CD4-positive, alpha-beta T cell treated with Interleukin-21 for 1 hour (primary cell): ENCODE measurements at regions not wholly inside any gene's neighbourhood (a gene's known extent, or its start where the extent isn't known, plus 50 kb on each side); places are given as distances from the start of the nearest gene placed in this dataset.
A peak's percentile ranks its signal among the peaks of the same experiment; 100 is the strongest.
"Not testable (repeated sequence)": the region's sequence is repeated elsewhere in the genome, so short reads cannot be mapped to it uniquely, and the experiment has no call there.

ENCODE experiments used
- DNase-seq: peaks from one replicate; pipeline ENCODE4 v3.0.0-alpha.2; 2020

DNA sequence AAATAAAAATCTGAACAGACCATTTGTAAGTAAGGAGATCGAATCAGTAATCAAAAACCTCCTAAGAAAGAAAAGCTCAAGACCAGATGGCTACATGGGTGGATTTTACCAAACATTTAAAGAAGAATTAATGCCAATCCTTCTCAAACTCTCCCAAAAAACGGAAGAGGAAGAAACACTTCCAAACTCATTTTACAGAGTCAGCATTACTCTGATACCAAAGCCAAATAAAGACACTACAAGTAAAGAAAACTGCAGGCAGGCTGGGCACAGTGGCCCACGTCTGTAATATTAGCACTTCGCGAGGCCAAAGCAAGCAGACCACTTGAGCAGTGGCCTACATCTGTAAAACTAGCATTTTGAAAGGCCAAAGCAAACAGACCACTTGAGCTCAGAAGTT lies 159.8 kb downstream of the DPY19L2 start:
- DNase-seq, result no peak

- DNase-seq, result no peak
Observed at GRCh38 chr12:63499567-63499966, 168.7 kb downstream of the DPY19L2 start.

DNA sequence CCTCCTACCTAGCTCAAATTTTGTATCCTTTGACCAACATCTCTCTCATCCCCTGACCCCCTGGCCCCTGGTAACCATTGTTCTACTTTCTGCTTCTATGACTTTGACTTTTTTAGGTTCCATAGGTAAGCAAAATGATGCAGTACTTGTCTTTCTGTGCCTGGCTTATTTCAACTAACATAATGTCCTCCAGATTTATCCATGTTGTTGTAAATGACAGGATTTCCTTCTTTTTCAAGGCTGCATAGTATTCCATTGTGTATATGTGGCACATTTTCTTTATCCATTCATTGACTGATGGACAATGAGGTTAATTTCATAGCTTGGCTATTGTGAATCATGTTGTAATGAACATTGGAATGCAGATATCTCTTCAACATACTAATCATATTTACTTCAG lies 170.1 kb downstream of the DPY19L2 start:
- DNase-seq, result no peak

GRCh38 chr12:63496654-63497053 lies 171.6 kb downstream of the DPY19L2 start:
- DNase-seq, result no peak

DNA sequence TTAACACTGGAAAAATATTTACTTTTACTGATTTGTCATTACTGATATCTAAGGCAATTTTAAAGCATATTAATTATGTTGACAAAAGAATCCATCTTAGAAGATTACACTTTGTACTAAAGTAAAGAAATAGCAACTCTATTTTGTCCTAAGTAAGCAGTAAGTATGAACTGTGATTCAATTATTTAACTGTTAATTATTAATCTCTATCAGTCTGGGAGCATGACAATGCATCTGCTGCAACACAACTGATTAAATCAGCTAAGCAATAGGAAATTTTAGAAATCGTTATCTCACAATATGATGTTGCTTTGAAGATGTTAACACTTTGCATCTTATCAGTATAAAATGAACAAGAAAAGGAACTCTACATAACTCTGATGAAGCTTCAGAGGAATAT lies 172.3 kb downstream of the DPY19L2 start:
- DNase-seq, result no peak

GRCh38 chr12:63493357-63493756 lies 174.9 kb downstream of the DPY19L2 start:
- DNase-seq, result not testable (repeated sequence)

GRCh38 chr12:63480186-63480585 lies 188.1 kb downstream of the DPY19L2 start:
- no peak for DNase-seq

- no peak for DNase-seq
Observed at GRCh38 chr12:63470161-63470560, 198.1 kb downstream of the DPY19L2 start.

GRCh38 chr12:63467951-63468350 lies 200.3 kb downstream of the DPY19L2 start:
- DNase-seq, result no peak

DNA sequence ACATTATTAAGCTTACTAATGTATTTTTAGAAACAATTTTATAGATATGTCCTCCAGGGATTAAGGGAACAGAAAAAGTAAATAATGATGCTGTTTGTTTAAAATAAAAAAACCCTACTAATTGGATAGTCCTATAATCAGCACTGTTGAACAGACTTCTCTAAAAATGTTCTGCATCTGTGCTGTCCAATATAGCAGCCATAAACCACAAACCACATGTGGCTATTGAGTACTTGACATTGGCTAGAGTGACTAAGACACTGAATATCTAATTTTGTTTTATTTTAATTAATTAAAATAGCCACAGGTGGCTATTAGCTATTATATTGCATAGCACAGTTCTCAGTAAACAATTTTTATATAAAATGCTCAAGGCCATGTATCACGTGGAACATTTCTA lies 210.4 kb downstream of the DPY19L2 start:
- no peak for DNase-seq

DNA sequence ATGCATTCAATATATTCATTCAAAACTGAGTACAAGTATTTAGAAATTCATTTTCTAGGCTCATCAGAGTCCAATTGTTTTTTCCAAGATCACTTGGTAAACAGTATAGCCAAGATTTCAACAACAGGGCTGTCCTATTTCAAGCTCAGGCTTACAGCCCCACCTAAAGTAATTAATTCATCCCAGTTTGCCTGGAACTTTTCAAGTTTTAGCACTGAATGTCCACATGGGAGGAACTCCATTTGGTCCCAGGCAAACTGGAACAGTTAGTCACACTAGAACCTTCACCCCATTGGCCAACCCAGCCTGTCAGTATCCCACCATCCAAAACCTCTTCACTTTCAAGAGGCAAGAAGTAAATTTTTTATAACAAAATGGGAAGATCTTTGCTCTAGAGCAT lies 210.9 kb downstream of the DPY19L2 start:
- no peak for DNase-seq

- DNase-seq, result no peak
Observed at GRCh38 chr12:63450816-63451215, 217.5 kb downstream of the DPY19L2 start.

DNA sequence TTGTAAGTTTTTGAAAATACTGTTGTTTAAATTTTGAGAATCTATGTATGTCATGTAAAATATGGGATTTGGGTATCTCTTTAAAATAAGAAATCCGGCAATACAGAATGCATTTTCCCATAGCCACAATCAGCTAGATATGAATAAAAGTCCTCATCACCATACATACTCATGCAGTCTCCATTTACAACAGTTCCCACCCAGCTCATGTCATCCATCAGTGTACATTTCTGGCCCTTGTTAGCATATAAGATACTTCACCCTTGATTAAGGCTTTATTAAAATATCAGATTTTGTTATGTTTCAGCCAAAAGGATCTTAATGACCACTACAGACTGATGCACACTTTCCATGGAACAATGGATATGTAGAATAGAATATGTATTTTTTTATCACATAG lies 218.0 kb downstream of the DPY19L2 start:
- DNase-seq, result no peak

- DNase-seq, result no peak
Observed at GRCh38 chr12:63445224-63445880, 222.9 kb downstream of the DPY19L2 start.

- DNase-seq, result no peak
Observed at GRCh38 chr12:63440048-63440447, 228.2 kb downstream of the DPY19L2 start.

DNA sequence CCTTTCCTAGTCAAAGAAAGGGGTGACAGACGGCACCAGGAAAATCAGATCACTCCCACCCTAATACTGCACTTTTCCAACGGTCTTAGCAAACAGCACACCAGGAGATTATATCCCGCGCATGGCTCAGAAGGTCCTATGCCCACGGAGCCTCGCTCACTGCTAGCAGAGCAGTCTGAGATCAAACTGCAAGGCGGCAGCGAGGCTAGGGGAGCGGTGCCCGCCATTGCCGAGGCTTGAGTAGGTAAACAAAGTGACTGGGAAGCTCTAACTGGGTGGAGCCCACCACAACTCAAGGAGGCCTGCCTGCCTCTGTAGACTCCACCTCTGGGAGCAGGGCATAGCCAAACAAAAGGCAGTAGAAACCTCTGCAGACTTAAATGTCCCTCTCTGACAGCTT lies 233.9 kb downstream of the DPY19L2 start:
- DNase-seq, result not testable (repeated sequence)

DNA sequence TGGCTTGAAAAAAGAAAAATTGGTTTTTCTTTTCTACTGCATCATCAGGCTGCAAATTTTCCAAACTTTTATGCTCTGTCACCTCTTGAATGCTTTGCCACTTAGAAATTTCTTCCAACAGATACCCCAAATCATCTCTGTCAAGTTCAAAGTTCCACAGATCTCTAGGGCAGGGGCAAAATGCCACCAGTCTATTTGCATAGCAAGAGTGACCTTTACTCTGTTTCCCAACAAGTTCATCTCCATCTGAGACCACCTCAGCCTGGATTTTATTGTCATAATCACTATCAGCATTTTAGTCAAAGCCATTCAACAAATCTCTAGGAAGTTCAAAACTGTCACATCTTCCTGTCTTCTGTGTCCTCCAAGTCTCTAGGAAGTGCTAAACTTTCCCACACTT lies 240.3 kb downstream of the DPY19L2 start:
- not testable (repeated sequence) for DNase-seq

DNA sequence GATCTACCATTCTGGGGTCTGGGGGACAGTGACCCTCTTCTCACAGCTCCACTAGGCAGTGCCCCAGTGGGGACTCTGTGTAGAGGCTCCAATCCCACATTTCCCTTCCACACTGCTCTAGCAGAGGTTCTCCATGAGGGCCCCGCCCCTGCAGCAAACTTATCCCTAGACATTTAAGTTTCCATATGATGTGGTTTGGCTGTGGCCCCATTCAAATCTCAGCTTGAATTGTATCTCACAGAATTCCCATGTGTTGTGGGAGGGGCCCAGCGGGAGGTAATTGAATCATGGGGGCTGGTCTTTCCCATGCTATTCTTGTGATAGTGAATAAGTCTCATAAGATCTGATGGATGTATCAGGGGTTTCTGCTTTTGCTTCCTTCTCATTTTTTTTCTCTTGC lies 241.3 kb downstream of the DPY19L2 start:
- not testable (repeated sequence) for DNase-seq

DNA sequence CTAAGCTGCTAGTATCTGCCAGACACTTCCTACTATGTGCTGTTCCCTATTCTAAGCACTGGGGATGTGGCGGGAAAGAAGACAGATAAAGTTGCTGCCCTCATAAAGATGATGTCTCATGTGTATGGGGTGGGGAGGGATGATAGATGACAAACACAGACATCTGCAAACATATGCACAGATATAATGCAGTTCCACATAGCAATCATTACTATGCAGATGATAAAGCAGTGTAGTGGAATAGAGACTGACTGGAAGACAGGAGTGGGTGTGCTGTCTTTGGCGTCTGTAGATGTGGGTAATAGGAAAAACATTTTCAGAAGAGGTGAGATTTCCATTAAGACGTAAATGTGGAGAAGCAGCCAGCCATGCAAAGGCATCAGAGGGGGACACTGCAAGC lies 243.6 kb downstream of the DPY19L2 start:
- DNase-seq, result no peak

DNA sequence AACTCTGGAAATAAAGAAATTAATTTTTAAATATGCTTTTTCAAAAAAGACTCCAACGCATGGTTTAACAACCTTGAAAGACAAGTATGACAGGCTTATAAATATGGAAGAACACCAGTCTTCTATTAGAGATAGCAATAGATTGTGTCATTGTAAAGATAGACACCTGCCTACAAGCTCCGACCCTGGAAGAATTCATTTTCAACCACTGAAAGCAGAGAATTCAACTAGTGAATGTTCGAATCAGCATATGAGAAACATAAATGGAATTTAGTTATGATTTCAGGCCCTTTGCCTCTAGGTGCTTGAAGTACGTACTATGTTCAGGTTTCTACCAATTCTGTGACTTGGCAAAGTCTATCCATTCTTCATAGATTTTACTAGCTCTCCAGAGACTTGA lies 244.5 kb downstream of the DPY19L2 start:
- DNase-seq, result no peak

GRCh38 chr12:63420206-63420644 lies 248.1 kb downstream of the DPY19L2 start:
- DNase-seq, result peak; percentile 24

GRCh38 chr12:63419154-63419553 lies 249.1 kb downstream of the DPY19L2 start:
- DNase-seq, result no peak

- DNase-seq, result no peak
Observed at GRCh38 chr12:63416788-63417187, 251.5 kb downstream of the DPY19L2 start.

- no peak for DNase-seq
Observed at GRCh38 chr12:63415357-63415756, 252.9 kb downstream of the DPY19L2 start.

DNA sequence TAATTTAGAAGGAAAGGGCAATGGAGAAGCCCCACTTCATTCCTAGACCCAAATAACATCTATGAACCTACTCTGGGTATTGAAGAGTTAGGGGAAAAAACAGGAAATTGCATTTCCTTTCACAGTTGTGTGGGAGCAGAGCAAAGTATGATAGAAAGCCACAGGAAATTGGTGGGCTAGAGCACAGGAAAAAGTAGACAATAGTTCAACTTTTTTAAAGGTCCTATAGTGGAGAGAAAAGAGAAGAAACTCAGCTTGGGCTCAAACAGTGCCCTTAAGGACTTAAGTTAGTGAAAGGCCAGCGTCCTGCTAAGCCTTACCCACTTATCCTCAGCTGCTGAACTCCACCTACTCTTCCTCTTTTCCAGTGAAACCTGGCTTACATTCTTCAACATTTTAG lies 258.1 kb downstream of the DPY19L2 start:
- DNase-seq, result no peak
